GM12878 (cell line): ENCODE measurements at regions not wholly inside any gene's neighbourhood (a gene's known extent, or its start where the extent isn't known, plus 50 kb on each side); places are given as distances from the start of the nearest gene placed in this dataset.

ENCODE experiments used
- ATAC-seq: fragments of 200-7000 bp; cut with Tn5 transposase; 3 replicates; pipeline ENCODE4 v1.9.1; 2020; ENCODE audit warnings: mild to moderate bottlenecking, moderate library complexity
- BruUV-seq: library from RNA; stranded (reverse); fragments of 400-500 nt; replicated peaks from 2 replicates; lab custom pipeline; 2021; lab: Mats Ljungman, UMichigan
- CTCF ChIA-PET: fragments of 300-600 bp; sonication (Branson Sonifier 250); formaldehyde crosslinking; extraction: SDS; loops from one replicate; lab custom pipeline; 2021; ENCODE audit warnings: inconsistent platforms; lab: Yijun Ruan, JAX
- POLR2A ChIA-PET: fragments of 350-600 bp; formaldehyde crosslinking; extraction: SDS; loops from one replicate; lab custom pipeline; 2021; ENCODE audit warnings: inconsistent platforms; lab: Charles Lee
- RAD21 ChIA-PET: fragments of 300-600 bp; sonication (Branson Sonifier 250); formaldehyde crosslinking; loops from one replicate; lab custom pipeline; 2023; ENCODE audit warnings: antibody characterized with exemption; ENCODE audit not compliant: unreplicated experiment; lab: Charles Lee
- SMC1A ChIA-PET: fragments of 300-600 bp; sonication (Branson Sonifier 250); formaldehyde crosslinking; loops from one replicate; lab custom pipeline; 2023; ENCODE audit not compliant: unreplicated experiment, uncharacterized antibody; lab: Charles Lee
- DNase-seq: peaks from one replicate; pipeline ENCODE4 v3.0.0-alpha.2; 2011; ENCODE audit warnings: low read depth, low spot score
- FAIRE-seq: peaks from 3 replicates; lab custom pipeline; 2011; peaks lifted over from hg19 to GRCh38; lab: Jason Lieb, UNC
- H2AFZ ChIP-seq: 2 replicates; pipeline ENCODE4 v1.6.0; 2011; ENCODE audit warnings: low read depth, low read length, control low read depth; ENCODE audit not compliant: control insufficient read depth
- H3K27ac ChIP-seq: 2 replicates; pipeline ENCODE4 v1.5.1; 2011; ENCODE audit warnings: control low read depth; ENCODE audit not compliant: control insufficient read depth, insufficient read depth
- H3K27me3 ChIP-seq, 2 experiments: replicated peaks in 1 of 2; 2 replicates each; pipeline versions ENCODE4 v1.6.0 to v1.6.1; 2011; ENCODE audit warnings: low read length in 1 of 2; ENCODE audit not compliant: control insufficient read depth in 2 of 2, insufficient read depth in 2 of 2
- H3K36me3 ChIP-seq, 2 experiments: 2 replicates each; pipeline ENCODE4 v1.5.1; 2011; ENCODE audit warnings: low read length in 1 of 2; ENCODE audit not compliant: control insufficient read depth in 2 of 2, insufficient read depth in 2 of 2
- H3K4me1 ChIP-seq: 2 replicates; pipeline ENCODE4 v1.6.1; 2011; ENCODE audit warnings: mild to moderate bottlenecking, low read length, moderate library complexity, mixed read lengths; ENCODE audit not compliant: control insufficient read depth, insufficient read depth
- H3K4me2 ChIP-seq: 2 replicates; pipeline ENCODE4 v1.6.0; 2011; ENCODE audit warnings: control low read depth; ENCODE audit not compliant: control insufficient read depth, insufficient read depth
- H3K4me3 ChIP-seq: fragments of 200-600 bp; sonication (generic); 2 replicates; pipeline ENCODE4 v1.5.1; 2016
- H3K79me2 ChIP-seq: 2 replicates; pipeline ENCODE4 v1.6.0; 2011; ENCODE audit warnings: low read length; ENCODE audit not compliant: control insufficient read depth, insufficient read depth
- H3K9ac ChIP-seq: 2 replicates; pipeline ENCODE4 v1.8.0; 2011; ENCODE audit warnings: low read length, control low read depth, mixed read lengths; ENCODE audit not compliant: control insufficient read depth, insufficient read depth
- H3K9me3 ChIP-seq: replicated peaks from 3 replicates; pipeline ENCODE4 v1.5.1; 2011; ENCODE audit warnings: mild to moderate bottlenecking, low read length; ENCODE audit not compliant: control insufficient read depth, insufficient read depth
- H4K20me1 ChIP-seq: 2 replicates; pipeline ENCODE4 v1.6.0; 2011; ENCODE audit not compliant: control insufficient read depth, insufficient read depth
- CREB1 ChIP-seq: IDR thresholded peaks from 2 replicates; pipeline ENCODE4 v1.6.1; 2012; ENCODE audit warnings: low read depth, mild to moderate bottlenecking, inconsistent platforms
- FOXM1 ChIP-seq: IDR thresholded peaks from 2 replicates; pipeline ENCODE4 v1.6.1; 2012; ENCODE audit warnings: low read depth, mild to moderate bottlenecking, inconsistent platforms, low read length, moderate library complexity
- HCFC1 ChIP-seq: fragments of 150-350 bp; IDR thresholded peaks from 2 replicates; pipeline ENCODE4 v1.6.1; 2014; ENCODE audit warnings: low read length
- HDGF ChIP-seq: fragments of 450-650 bp; IDR thresholded peaks from 2 replicates; pipeline ENCODE4 v1.6.1; 2016; ENCODE audit warnings: antibody characterized with exemption
- MLLT1 ChIP-seq: fragments of 450-650 bp; IDR thresholded peaks from 2 replicates; pipeline ENCODE4 v1.6.1; 2016; ENCODE audit warnings: mild to moderate bottlenecking
- NR2F1 ChIP-seq: fragments of 450-650 bp; conservative IDR thresholded peaks from 2 replicates; pipeline ENCODE4 v1.6.1; 2017; ENCODE audit warnings: mild to moderate bottlenecking
- SMAD5 ChIP-seq: IDR thresholded peaks from 2 replicates; pipeline ENCODE4 v1.6.1; 2016; ENCODE audit warnings: antibody characterized with exemption, low read depth
- SPI1 ChIP-seq: IDR thresholded peaks from 2 replicates; pipeline ENCODE4 v1.6.1; 2011; ENCODE audit warnings: low read depth, mild to moderate bottlenecking, low read length, moderate library complexity, borderline replicate concordance; ENCODE audit not compliant: insufficient read depth
- SREBF2 ChIP-seq: IDR thresholded peaks from 2 replicates; pipeline ENCODE4 v1.6.1; 2012; ENCODE audit warnings: mild to moderate bottlenecking, low read length
- WRNIP1 ChIP-seq: IDR thresholded peaks from 2 replicates; pipeline ENCODE4 v1.6.1; 2011; ENCODE audit warnings: low read depth, low read length, improper control_type of control experiment, borderline replicate concordance
- ZBTB11 ChIP-seq: fragments of 450-650 bp; formaldehyde crosslinking; IDR thresholded peaks from 2 replicates; pipeline ENCODE4 v1.5.0; 2022; ENCODE audit warnings: mild to moderate bottlenecking, missing genetic modification characterization
- ZBTB33 ChIP-seq: fragments of 450-650 bp; IDR thresholded peaks from 2 replicates; pipeline ENCODE4 v1.6.1; 2017; ENCODE audit warnings: mild to moderate bottlenecking
- ZNF207 ChIP-seq: fragments of 450-650 bp; IDR thresholded peaks from 2 replicates; pipeline ENCODE4 v1.6.1; 2014; ENCODE audit warnings: antibody characterized with exemption, mild to moderate bottlenecking, borderline replicate concordance
- WGBS: methylation state at CpG from one replicate; pipeline ENCODE4 v1.1.6; 2016; ENCODE audit warnings: low lambda C conversion rate; ENCODE audit not compliant: insufficient replicate concordance, insufficient coverage; ENCODE audit errors: missing lambda C conversion rate; 5-methylcytosine and 5-hydroxymethylcytosine counted together
- in situ Hi-C: fragments of 300-500 bp; cut with MboI; formaldehyde crosslinking; loops from 9 replicates; pipeline ENCODE4 v1.14.3; 2018; ENCODE audit warnings: mixed read lengths
- intact Hi-C: fragments of 100-400 bp; cut with micrococcal nuclease; formaldehyde crosslinking; loops from one replicate; pipeline ENCODE4 v1.14.2; 2022; ENCODE audit not compliant: unreplicated experiment

GRCh38 chr5:57653636-57654290 is 171.2 kb upstream of the ACTBL2 start:
- FAIRE-seq = no peak
- no peak for DNase-seq
- no peaks in the 10 kb centered on the region for H4K20me1 ChIP-seq
- no peaks in the 10 kb centered on the region for H3K9me3 ChIP-seq
- ChIA-PET POLR2A (no interaction called here), RAD21 (no interaction called here), CTCF (interaction anchor here (1.2 kb wide), 1 partner anchor 807 kb away, joined by 3 read pairs; no protein-coding TSS in a partner anchor), SMC1A (interaction anchor here (0.7 kb wide), 1 partner anchor 807 kb away, joined by 3 read pairs; no protein-coding TSS in a partner anchor)
- BruUV-seq = no TSS peak
- TF ChIP-seq HDGF = no peak
- no peak for TF ChIP-seq SMAD5
- TF ChIP-seq WRNIP1 = no peak
- no peak for TF ChIP-seq ZBTB33
- no peak for TF ChIP-seq FOXM1
- no peak for TF ChIP-seq HCFC1
- no peak for TF ChIP-seq MLLT1
- TF ChIP-seq ZBTB11 (CRISPR knock-in tag) = no peak
- TF ChIP-seq SPI1 = no peak
- TF ChIP-seq CREB1 = no peak
- TF ChIP-seq ZNF207 = no peak
- no peak for TF ChIP-seq SREBF2
- TF ChIP-seq NR2F1 = no peak
- no peak overlapping the region for H3K27ac ChIP-seq
- H3K4me3 ChIP-seq = no peak overlapping the region
- intact Hi-C loops = no loop called here
- H3K36me3 ChIP-seq = no peaks in the 10 kb centered on the region
- H2AFZ ChIP-seq = no peak overlapping the region
- no peaks in the 10 kb centered on the region for H3K27me3 ChIP-seq
- no peak overlapping the region for H3K9ac ChIP-seq
- WGBS = 0% methylated on average over 3 of the region's 3 CpGs
- no peaks in the 10 kb centered on the region for H3K4me1 ChIP-seq
- H3K4me2 ChIP-seq = no peak overlapping the region
- in situ Hi-C loops = loop anchor here (25.0 kb wide), 1 partner anchor 809 kb away; the partner anchor contains the start of gene PLK2
- no peaks in the 10 kb centered on the region for H3K79me2 ChIP-seq
- no peak for ATAC-seq
